Epithelial cell of proximal tubule (primary cell): ENCODE measurements at regions not wholly inside any gene's neighbourhood (a gene's known extent, or its start where the extent isn't known, plus 50 kb on each side); places are given as distances from the start of the nearest gene placed in this dataset.
A peak's percentile ranks its signal among the peaks of the same experiment; 100 is the strongest.

ENCODE experiments used
- DNase-seq: peaks from one replicate; pipeline ENCODE4 v3.0.0-alpha.2; 2011; ENCODE audit warnings: low read depth
- H3K4me3 ChIP-seq: 2 replicates; pipeline ENCODE4 v1.5.1; 2011; ENCODE audit warnings: low read depth, mild to moderate bottlenecking, low read length
- TF ChIP-seq, protein P1 (sequence below): conservative IDR thresholded peaks from 2 replicates; pipeline ENCODE4 v1.5.1; 2012; ENCODE audit warnings: low read depth, mild to moderate bottlenecking, low read length

DNA sequence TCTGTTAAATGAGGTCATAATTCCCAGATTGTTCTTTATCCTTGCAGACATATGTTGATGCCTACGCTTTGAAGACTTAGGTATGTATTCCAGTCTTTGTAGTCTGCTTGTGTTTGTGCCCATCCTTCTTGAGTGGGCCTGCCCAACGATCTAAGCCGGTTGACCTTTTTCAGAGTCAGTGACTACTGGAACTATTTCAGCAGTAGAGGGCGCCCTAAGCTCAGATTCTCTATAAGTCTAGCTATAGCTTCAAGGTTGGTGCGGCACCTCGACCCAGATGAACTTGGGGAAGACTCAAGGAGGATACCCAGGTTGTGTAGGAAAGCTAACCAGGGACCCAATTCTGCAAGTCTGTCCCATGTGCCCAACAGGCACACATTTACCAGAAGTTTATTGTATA lies 228.8 kb upstream of the PPP2R3A start:
- TF ChIP-seq, protein P1, sequence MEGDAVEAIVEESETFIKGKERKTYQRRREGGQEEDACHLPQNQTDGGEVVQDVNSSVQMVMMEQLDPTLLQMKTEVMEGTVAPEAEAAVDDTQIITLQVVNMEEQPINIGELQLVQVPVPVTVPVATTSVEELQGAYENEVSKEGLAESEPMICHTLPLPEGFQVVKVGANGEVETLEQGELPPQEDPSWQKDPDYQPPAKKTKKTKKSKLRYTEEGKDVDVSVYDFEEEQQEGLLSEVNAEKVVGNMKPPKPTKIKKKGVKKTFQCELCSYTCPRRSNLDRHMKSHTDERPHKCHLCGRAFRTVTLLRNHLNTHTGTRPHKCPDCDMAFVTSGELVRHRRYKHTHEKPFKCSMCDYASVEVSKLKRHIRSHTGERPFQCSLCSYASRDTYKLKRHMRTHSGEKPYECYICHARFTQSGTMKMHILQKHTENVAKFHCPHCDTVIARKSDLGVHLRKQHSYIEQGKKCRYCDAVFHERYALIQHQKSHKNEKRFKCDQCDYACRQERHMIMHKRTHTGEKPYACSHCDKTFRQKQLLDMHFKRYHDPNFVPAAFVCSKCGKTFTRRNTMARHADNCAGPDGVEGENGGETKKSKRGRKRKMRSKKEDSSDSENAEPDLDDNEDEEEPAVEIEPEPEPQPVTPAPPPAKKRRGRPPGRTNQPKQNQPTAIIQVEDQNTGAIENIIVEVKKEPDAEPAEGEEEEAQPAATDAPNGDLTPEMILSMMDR = peak; percentile 56
- H3K4me3 ChIP-seq = no peak overlapping the region
- no peak for DNase-seq

DNA sequence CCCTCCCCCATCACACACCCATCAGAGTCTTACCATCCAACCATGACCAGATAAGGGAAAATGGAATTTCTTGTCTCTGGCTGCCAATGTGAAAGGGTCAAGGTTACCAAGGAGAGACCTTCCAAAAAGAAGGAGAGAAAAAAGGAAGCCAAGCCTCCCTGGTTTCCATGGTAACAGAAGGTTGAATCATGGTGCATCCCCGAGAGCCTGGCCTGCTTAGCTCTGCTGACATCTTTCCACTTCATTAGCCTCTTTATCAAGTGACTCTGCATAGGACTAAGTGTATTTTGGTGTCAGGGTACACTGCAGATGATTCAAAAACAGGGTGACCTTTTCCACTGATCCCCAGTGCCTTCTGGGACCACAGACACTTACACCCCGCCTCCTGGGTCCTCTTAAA lies 225.7 kb upstream of the PPP2R3A start:
- TF ChIP-seq, protein P1 = no peak
- DNase-seq = no peak
- no peak overlapping the region for H3K4me3 ChIP-seq

DNA sequence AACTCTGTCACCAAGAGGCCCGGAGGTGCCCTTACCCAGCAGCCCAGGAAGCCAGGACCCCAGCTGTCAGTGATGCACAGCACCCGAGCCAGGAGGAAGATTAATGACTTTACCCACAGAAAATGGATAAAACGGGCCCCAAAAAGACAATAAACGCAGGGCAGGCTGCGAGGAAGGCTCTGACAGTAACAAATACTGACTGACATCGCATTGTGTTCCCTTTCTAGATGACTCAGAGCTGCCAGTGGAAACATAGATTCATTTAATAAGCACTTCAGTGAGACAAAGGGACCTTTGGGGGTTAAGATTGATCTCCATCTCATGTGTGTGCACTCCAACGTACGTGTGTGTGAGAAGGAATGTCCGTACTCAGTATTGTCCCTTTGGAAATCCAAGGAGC lies 225.3 kb upstream of the PPP2R3A start:
- DNase-seq = no peak
- no peak overlapping the region for H3K4me3 ChIP-seq

GRCh38 chr3:135740751-135741150 lies 224.8 kb upstream of the PPP2R3A start:
- TF ChIP-seq, protein P1 = no peak
- no peak for DNase-seq
- H3K4me3 ChIP-seq = no peak overlapping the region

More for the DNA sequence above, 225.3 kb upstream of the PPP2R3A start:
- TF ChIP-seq, protein P1 = no peak

DNA sequence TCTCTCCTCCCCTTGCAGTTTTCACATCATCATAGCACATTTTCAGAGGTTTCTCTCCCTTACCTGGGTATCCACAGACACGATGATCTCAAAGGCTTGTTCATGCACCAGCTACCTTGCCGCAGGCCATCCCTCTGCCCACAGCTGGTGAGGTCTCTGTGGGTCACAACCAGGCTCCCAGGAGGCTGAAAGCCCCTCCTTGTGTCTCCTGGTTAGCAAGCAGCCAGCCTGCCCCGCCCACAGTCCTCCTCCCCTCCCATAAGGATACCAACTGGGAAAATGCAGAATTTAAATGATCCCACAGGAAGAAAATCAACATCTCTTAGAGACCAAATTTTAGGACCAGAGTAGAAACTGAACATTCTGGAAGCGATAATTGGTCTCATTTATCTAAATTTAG lies 213.5 kb upstream of the PPP2R3A start:
- DNase-seq = no peak
- H3K4me3 ChIP-seq = no peak overlapping the region
- TF ChIP-seq, protein P1 = no peak

DNA sequence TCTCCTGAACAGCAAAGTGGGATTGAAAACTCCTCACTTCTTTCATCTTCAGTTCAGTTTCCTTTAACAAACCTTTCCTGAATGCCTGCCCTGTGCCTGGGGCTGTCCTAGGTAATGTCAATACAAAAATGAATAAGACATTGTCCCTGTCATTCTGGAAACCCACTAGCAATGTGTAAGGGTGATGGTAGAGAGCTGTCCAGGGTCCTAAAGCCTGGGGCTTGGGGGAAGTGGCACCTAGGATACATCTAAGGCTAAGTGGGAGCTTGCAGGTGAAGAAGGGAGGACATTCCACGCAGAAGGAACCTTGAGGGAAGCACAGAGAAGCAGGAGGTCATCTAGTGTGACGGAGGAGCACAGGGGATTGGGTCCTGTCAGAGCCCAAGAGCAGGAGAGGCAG lies 212.7 kb upstream of the PPP2R3A start:
- TF ChIP-seq, protein P1 = no peak
- DNase-seq = no peak
- no peak overlapping the region for H3K4me3 ChIP-seq

GRCh38 chr3:135753506-135753905 lies 212.0 kb upstream of the PPP2R3A start:
- DNase-seq = no peak
- H3K4me3 ChIP-seq = no peak overlapping the region
- TF ChIP-seq, protein P1 = no peak
